GM06990 (cell line): ENCODE measurements at regions not wholly inside any gene's neighbourhood (a gene's known extent, or its start where the extent isn't known, plus 50 kb on each side); places are given as distances from the start of the nearest gene placed in this dataset.

Source experiments
- DNase-seq: peaks from one replicate; pipeline ENCODE4 v3.0.0-alpha.2; 2011; ENCODE audit not compliant: insufficient read length; ENCODE audit errors: extremely low read depth
- H3K27me3 ChIP-seq: replicated peaks from 2 replicates; pipeline ENCODE4 v1.6.0; 2011; ENCODE audit warnings: low read length; ENCODE audit not compliant: control insufficient read depth, insufficient read depth
- H3K36me3 ChIP-seq: 2 replicates; pipeline ENCODE4 v1.5.1; 2011; ENCODE audit warnings: low read length; ENCODE audit not compliant: control insufficient read depth, insufficient read depth
- H3K4me3 ChIP-seq: replicated peaks from 2 replicates; pipeline ENCODE4 v1.5.1; 2011; ENCODE audit warnings: low read depth, mild to moderate bottlenecking, control low read depth, low read length
- TF ChIP-seq, protein P1 (sequence below): IDR thresholded peaks from 2 replicates; pipeline ENCODE4 v1.5.1; 2011; ENCODE audit warnings: low read length, control low read depth, mild to moderate bottlenecking, inconsistent platforms; ENCODE audit not compliant: insufficient read depth, poor library complexity, severe bottlenecking

- no peaks in the 10 kb centered on the region for H3K27me3 ChIP-seq
- H3K36me3 ChIP-seq = no peaks in the 10 kb centered on the region
- no peak overlapping the region for H3K4me3 ChIP-seq
- TF ChIP-seq, protein P1, sequence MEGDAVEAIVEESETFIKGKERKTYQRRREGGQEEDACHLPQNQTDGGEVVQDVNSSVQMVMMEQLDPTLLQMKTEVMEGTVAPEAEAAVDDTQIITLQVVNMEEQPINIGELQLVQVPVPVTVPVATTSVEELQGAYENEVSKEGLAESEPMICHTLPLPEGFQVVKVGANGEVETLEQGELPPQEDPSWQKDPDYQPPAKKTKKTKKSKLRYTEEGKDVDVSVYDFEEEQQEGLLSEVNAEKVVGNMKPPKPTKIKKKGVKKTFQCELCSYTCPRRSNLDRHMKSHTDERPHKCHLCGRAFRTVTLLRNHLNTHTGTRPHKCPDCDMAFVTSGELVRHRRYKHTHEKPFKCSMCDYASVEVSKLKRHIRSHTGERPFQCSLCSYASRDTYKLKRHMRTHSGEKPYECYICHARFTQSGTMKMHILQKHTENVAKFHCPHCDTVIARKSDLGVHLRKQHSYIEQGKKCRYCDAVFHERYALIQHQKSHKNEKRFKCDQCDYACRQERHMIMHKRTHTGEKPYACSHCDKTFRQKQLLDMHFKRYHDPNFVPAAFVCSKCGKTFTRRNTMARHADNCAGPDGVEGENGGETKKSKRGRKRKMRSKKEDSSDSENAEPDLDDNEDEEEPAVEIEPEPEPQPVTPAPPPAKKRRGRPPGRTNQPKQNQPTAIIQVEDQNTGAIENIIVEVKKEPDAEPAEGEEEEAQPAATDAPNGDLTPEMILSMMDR = no peak
- no peak for DNase-seq
Observed at GRCh38 chr17:63189930-63190329, 223.9 kb downstream of the TANC2 start.

GRCh38 chr17:63190821-63191370 is 224.9 kb downstream of the TANC2 start:
- TF ChIP-seq, protein P1 = no peak
- DNase-seq = no peak
- Histone ChIP-seq H3K36me3 (no peaks in the 10 kb centered on the region), H3K4me3 (no peak overlapping the region), H3K27me3 (no peaks in the 10 kb centered on the region)

GRCh38 chr17:63191610-63192009 is 225.6 kb downstream of the TANC2 start:
- no peak overlapping the region for H3K4me3 ChIP-seq
- peak; percentile 6 for DNase-seq
- H3K36me3 ChIP-seq = no peaks in the 10 kb centered on the region
- no peaks in the 10 kb centered on the region for H3K27me3 ChIP-seq
- TF ChIP-seq, protein P1 = no peak

GRCh38 chr17:63193827-63194226 is 227.8 kb downstream of the TANC2 start:
- H3K27me3 ChIP-seq = no peaks in the 10 kb centered on the region
- no peaks in the 10 kb centered on the region for H3K36me3 ChIP-seq
- H3K4me3 ChIP-seq = no peak overlapping the region
- TF ChIP-seq, protein P1 = no peak
- no peak for DNase-seq

GRCh38 chr17:63196772-63197335 is 230.8 kb downstream of the TANC2 start:
- Histone ChIP-seq H3K4me3 (no peak overlapping the region), H3K27me3 (no peaks in the 10 kb centered on the region), H3K36me3 (no peaks in the 10 kb centered on the region)
- TF ChIP-seq, protein P1 = no peak
- peak; percentile 10 for DNase-seq

DNA sequence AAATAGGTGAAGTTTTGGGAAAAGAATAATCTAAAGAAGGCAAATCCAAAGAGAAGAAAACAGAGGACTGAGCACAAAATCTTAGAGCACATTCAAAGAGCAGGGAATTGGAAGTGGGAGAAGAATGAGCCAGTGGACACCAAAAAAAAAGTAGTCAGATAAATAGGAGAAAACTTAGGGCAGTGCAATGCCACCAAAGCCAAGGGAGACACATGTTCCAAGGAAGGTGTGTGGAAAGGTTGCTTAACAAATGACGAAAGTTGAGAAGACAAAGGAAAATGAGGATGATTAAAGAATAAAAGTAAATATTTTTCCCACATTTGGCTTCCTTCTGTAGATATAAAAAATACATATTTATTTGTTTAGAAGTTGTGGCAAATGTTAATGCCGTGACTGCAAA is 237.6 kb downstream of the TANC2 start:
- TF ChIP-seq, protein P1 = no peak
- DNase-seq = no peak

More for the DNA sequence above, 237.6 kb downstream of the TANC2 start:
- Histone ChIP-seq H3K36me3 (no peaks in the 10 kb centered on the region), H3K4me3 (no peak overlapping the region), H3K27me3 (no peaks in the 10 kb centered on the region)
